Astrocyte (in vitro differentiated cells and primary cell): ENCODE measurements at regions not wholly inside any gene's neighbourhood (a gene's known extent, or its start where the extent isn't known, plus 50 kb on each side); places are given as distances from the start of the nearest gene placed in this dataset.

Source experiments
- DNase-seq: peaks from one replicate; pipeline ENCODE4 v3.0.0-alpha.2; 2010; ENCODE audit warnings: low read depth
- FAIRE-seq: peaks from 2 replicates; lab custom pipeline; 2011; peaks lifted over from hg19 to GRCh38; lab: Jason Lieb, UNC
- H2AFZ ChIP-seq: 2 replicates; pipeline ENCODE4 v1.6.0; 2012; ENCODE audit warnings: low read depth, low read length, inconsistent platforms
- H3K27ac ChIP-seq: 2 replicates; pipeline ENCODE4 v1.5.1; 2011; ENCODE audit warnings: low read depth, low read length, inconsistent platforms
- H3K27me3 ChIP-seq: 2 replicates; pipeline ENCODE4 v1.6.0; 2011; ENCODE audit warnings: low read length, inconsistent platforms; ENCODE audit not compliant: insufficient read depth
- H3K36me3 ChIP-seq: 2 replicates; pipeline ENCODE4 v1.5.1; 2011; ENCODE audit warnings: low read length, inconsistent platforms; ENCODE audit not compliant: insufficient read depth
- H3K4me1 ChIP-seq: 2 replicates; pipeline ENCODE4 v1.5.1; 2011; ENCODE audit warnings: low read length, inconsistent platforms; ENCODE audit not compliant: insufficient read depth
- H3K4me2 ChIP-seq: 2 replicates; pipeline ENCODE4 v1.6.0; 2012; ENCODE audit warnings: low read length, inconsistent platforms
- H3K4me3 ChIP-seq: 2 replicates; pipeline ENCODE4 v1.5.1; 2011; ENCODE audit warnings: low read depth, mild to moderate bottlenecking, low read length, inconsistent platforms; ENCODE audit not compliant: insufficient read depth
- H3K79me2 ChIP-seq: 2 replicates; pipeline ENCODE4 v1.6.0; 2012; ENCODE audit warnings: mild to moderate bottlenecking, low read length, inconsistent platforms; ENCODE audit not compliant: insufficient read depth
- H3K9ac ChIP-seq: 2 replicates; pipeline ENCODE4 v1.6.0; 2012; ENCODE audit warnings: mild to moderate bottlenecking, low read length, inconsistent platforms
- H3K9me3 ChIP-seq: 2 replicates; pipeline ENCODE4 v1.5.1; 2012; ENCODE audit warnings: low read depth, mild to moderate bottlenecking, low read length, inconsistent platforms; ENCODE audit not compliant: insufficient read depth
- H4K20me1 ChIP-seq: 2 replicates; pipeline ENCODE4 v1.6.0; 2012; ENCODE audit warnings: low read length, inconsistent platforms; ENCODE audit not compliant: insufficient read depth
- H3K27ac Mint-ChIP-seq: one replicate; pipeline ENCODE4 v1.8.0; 2021; ENCODE audit warnings: mild to moderate bottlenecking, mixed read lengths; ENCODE audit not compliant: unreplicated experiment
- H3K27me3 Mint-ChIP-seq: one replicate; pipeline ENCODE4 v1.8.0; 2021; ENCODE audit warnings: low read depth, mixed read lengths; ENCODE audit not compliant: unreplicated experiment
- H3K36me3 Mint-ChIP-seq: one replicate; pipeline ENCODE4 v1.8.0; 2021; ENCODE audit warnings: low read depth, mixed read lengths; ENCODE audit not compliant: unreplicated experiment
- H3K4me1 Mint-ChIP-seq: one replicate; pipeline ENCODE4 v1.8.0; 2021; ENCODE audit warnings: low read depth, mixed read lengths; ENCODE audit not compliant: unreplicated experiment
- H3K4me3 Mint-ChIP-seq: one replicate; pipeline ENCODE4 v1.8.0; 2021; ENCODE audit warnings: mild to moderate bottlenecking, moderate library complexity, mixed read lengths; ENCODE audit not compliant: unreplicated experiment
- H3K9me3 Mint-ChIP-seq: one replicate; pipeline ENCODE4 v1.8.0; 2021; ENCODE audit warnings: mild to moderate bottlenecking, mixed read lengths; ENCODE audit not compliant: unreplicated experiment
- CTCF ChIP-seq: IDR thresholded peaks from 2 replicates; pipeline ENCODE4 v1.5.1; 2011; ENCODE audit warnings: low read depth, mild to moderate bottlenecking, inconsistent platforms, low read length, moderate library complexity; ENCODE audit not compliant: insufficient read depth
- EZH2 ChIP-seq: IDR thresholded peaks from 2 replicates; pipeline ENCODE4 v1.6.1; 2012; ENCODE audit warnings: mild to moderate bottlenecking, low read length, inconsistent platforms; ENCODE audit not compliant: insufficient read depth

DNA sequence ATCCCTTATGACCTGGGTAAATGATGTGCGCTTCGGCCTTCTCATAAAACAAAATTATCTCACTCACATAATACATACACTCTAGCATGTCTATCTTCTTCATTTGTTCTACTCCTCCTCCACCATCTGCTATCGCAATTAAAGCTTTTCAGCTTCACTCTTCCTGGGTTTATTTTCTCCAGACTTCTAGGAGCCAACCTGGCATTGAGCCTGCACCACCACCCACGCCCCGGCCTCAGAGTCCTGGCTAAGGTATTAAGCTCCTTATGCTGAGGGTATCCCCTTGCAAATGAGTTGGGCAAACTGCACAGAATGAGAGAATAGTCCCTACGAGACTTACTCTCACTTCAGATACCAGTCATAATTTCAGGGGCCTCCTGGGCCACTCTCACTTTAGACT lies 236.1 kb upstream of the CDH12 start:
- Mint-ChIP-seq H3K4me1 (no peaks in the 10 kb centered on the region), H3K27ac (no peak overlapping the region), H3K9me3 (no peaks in the 10 kb centered on the region), H3K4me3 (no peak overlapping the region), H3K36me3 (no peaks in the 10 kb centered on the region), H3K27me3 (peaks cover 4% of the 10 kb centered on the region)
- H3K79me2 ChIP-seq: no peaks in the 10 kb centered on the region
- H3K9ac ChIP-seq: no peak overlapping the region
- no peaks in the 10 kb centered on the region for H3K36me3 ChIP-seq
- no peaks in the 10 kb centered on the region for H3K9me3 ChIP-seq
- H3K4me1 ChIP-seq: no peaks in the 10 kb centered on the region
- H2AFZ ChIP-seq: no peak overlapping the region
- H3K4me2 ChIP-seq: no peak overlapping the region
- no peak overlapping the region for H3K27ac ChIP-seq
- DNase-seq (no peak), FAIRE-seq (no peak)
- H3K4me3 ChIP-seq: no peak overlapping the region
- no peaks in the 10 kb centered on the region for H4K20me1 ChIP-seq
- TF ChIP-seq CTCF (no peak), EZH2 (no peak)
- H3K27me3 ChIP-seq: no peaks in the 10 kb centered on the region

DNA sequence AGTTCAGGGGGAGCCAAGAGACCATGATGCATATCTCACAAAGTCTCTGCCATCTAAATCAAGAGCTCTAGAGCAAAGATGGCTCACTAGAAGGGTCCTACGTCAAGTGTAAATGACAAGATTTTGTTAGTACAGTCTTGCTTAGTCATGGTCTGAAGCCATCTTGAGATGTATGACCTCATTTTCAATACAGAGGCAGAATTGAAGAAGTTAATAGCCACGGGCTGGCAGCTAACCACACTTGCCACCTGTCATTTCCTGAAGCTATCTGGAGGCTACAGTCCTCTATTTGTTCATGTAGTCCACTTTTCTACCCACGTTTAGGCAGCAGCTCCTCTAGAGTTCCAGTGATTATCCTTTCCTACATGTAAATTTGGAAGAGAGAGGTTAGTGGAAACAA lies 231.7 kb upstream of the CDH12 start:
- H3K9me3 Mint-ChIP-seq: no peaks in the 10 kb centered on the region
- no peak for DNase-seq
- Histone ChIP-seq H3K36me3 (no peaks in the 10 kb centered on the region), H3K79me2 (no peaks in the 10 kb centered on the region), H3K9ac (no peak overlapping the region), H3K9me3 (no peaks in the 10 kb centered on the region), H3K4me3 (no peak overlapping the region), H3K27ac (no peak overlapping the region), H3K4me1 (no peaks in the 10 kb centered on the region), H3K27me3 (no peaks in the 10 kb centered on the region), H3K4me2 (no peak overlapping the region), H2AFZ (no peak overlapping the region), H4K20me1 (no peaks in the 10 kb centered on the region)
- peaks cover 4% of the 10 kb centered on the region for H3K27me3 Mint-ChIP-seq
- H3K4me1 Mint-ChIP-seq: no peaks in the 10 kb centered on the region
- no peak overlapping the region for H3K4me3 Mint-ChIP-seq
- H3K36me3 Mint-ChIP-seq: no peaks in the 10 kb centered on the region
- H3K27ac Mint-ChIP-seq: no peak overlapping the region
- no peak for TF ChIP-seq CTCF
- TF ChIP-seq EZH2: no peak
- no peak for FAIRE-seq

GRCh38 chr5:23072179-23072578 lies 219.0 kb upstream of the CDH12 start:
- FAIRE-seq: no peak
- no peaks in the 10 kb centered on the region for H3K4me1 ChIP-seq
- Mint-ChIP-seq H3K27ac (no peak overlapping the region), H3K27me3 (no peaks in the 10 kb centered on the region), H3K4me3 (no peak overlapping the region), H3K9me3 (no peaks in the 10 kb centered on the region), H3K4me1 (no peaks in the 10 kb centered on the region), H3K36me3 (no peaks in the 10 kb centered on the region)
- H3K27ac ChIP-seq: no peak overlapping the region
- H3K9ac ChIP-seq: no peak overlapping the region
- no peak for DNase-seq
- no peaks in the 10 kb centered on the region for H4K20me1 ChIP-seq
- no peaks in the 10 kb centered on the region for H3K27me3 ChIP-seq
- no peak for TF ChIP-seq EZH2
- no peak for TF ChIP-seq CTCF
- H3K9me3 ChIP-seq: no peaks in the 10 kb centered on the region
- H2AFZ ChIP-seq: no peak overlapping the region
- no peaks in the 10 kb centered on the region for H3K79me2 ChIP-seq
- H3K4me2 ChIP-seq: no peak overlapping the region
- no peaks in the 10 kb centered on the region for H3K36me3 ChIP-seq
- no peak overlapping the region for H3K4me3 ChIP-seq
